GM13976 (cell line): ENCODE measurements at regions not wholly inside any gene's neighbourhood (a gene's known extent, or its start where the extent isn't known, plus 50 kb on each side); places are given as distances from the start of the nearest gene placed in this dataset.

Experiments
- DNase-seq: peaks from one replicate; pipeline ENCODE4 v3.0.0; 2012; ENCODE audit warnings: low spot score
- in situ Hi-C: fragments of 300-500 bp; cut with MboI; formaldehyde crosslinking; loops from one replicate; pipeline ENCODE4 v1.12.0; 2022; ENCODE audit warnings: low sequenced_read_pairs, mixed read lengths, inconsistent platforms; ENCODE audit not compliant: unreplicated experiment
- TF ChIP-seq, protein P1 (sequence below): IDR thresholded peaks from 2 replicates; pipeline ENCODE4 v1.5.1; 2012; ENCODE audit warnings: borderline replicate concordance, mild to moderate bottlenecking; ENCODE audit not compliant: insufficient read depth; ENCODE audit errors: extremely low read depth, missing control alignments, control extremely low read depth

DNA sequence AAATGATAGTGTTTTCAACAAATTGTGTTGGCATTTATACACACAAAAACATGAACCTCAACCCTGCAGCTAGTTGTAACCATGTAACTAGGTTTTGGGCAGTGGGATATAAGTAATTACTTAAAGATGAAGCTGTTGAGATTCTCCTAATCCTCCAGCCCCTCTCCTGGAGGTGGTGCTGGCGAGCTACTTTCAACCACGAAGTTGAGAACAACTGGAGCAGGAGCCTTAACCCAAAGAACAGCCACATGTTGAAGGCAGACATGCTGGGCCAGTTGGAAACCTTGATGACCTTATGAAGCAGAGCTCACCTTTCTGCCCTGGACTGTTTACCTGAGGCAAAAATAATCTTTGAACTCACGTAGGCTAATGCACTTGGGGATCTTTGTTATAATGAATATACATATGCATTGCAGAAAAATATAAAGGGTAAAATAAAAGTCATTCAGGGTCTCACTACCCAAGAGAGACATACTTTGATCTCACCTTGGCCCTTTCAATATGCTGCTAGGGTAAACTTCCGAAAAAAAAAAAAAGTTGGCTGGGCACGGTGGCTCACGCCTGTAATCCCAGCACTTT, 89.6 kb upstream of the NPAS2 start:
- no peak for DNase-seq
- TF ChIP-seq, protein P1, sequence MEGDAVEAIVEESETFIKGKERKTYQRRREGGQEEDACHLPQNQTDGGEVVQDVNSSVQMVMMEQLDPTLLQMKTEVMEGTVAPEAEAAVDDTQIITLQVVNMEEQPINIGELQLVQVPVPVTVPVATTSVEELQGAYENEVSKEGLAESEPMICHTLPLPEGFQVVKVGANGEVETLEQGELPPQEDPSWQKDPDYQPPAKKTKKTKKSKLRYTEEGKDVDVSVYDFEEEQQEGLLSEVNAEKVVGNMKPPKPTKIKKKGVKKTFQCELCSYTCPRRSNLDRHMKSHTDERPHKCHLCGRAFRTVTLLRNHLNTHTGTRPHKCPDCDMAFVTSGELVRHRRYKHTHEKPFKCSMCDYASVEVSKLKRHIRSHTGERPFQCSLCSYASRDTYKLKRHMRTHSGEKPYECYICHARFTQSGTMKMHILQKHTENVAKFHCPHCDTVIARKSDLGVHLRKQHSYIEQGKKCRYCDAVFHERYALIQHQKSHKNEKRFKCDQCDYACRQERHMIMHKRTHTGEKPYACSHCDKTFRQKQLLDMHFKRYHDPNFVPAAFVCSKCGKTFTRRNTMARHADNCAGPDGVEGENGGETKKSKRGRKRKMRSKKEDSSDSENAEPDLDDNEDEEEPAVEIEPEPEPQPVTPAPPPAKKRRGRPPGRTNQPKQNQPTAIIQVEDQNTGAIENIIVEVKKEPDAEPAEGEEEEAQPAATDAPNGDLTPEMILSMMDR, result no peak
- in situ Hi-C loops, result no loop called here

DNA sequence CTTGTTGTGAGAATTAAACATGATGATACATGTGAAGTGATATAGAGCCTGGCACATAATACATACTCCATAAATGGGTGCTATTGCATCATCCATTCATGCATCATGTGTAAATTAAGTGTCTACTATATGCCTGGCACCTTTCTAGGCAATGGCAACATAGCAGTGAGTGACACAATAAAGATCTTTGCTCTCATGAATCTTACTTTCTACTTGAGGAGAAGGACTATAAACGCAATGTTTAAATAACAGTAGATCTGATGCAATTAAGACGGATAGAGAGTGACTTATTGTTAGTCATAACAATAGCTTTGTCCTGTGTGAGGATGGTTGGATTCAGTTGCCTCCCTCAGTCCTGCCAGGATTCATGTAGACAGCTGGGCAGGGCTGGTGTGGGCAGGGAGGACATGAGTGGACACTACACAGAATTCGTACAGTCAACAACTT, 88.4 kb upstream of the NPAS2 start:
- TF ChIP-seq, protein P1, result no peak
- in situ Hi-C loops, result no loop called here
- DNase-seq, result no peak

DNA sequence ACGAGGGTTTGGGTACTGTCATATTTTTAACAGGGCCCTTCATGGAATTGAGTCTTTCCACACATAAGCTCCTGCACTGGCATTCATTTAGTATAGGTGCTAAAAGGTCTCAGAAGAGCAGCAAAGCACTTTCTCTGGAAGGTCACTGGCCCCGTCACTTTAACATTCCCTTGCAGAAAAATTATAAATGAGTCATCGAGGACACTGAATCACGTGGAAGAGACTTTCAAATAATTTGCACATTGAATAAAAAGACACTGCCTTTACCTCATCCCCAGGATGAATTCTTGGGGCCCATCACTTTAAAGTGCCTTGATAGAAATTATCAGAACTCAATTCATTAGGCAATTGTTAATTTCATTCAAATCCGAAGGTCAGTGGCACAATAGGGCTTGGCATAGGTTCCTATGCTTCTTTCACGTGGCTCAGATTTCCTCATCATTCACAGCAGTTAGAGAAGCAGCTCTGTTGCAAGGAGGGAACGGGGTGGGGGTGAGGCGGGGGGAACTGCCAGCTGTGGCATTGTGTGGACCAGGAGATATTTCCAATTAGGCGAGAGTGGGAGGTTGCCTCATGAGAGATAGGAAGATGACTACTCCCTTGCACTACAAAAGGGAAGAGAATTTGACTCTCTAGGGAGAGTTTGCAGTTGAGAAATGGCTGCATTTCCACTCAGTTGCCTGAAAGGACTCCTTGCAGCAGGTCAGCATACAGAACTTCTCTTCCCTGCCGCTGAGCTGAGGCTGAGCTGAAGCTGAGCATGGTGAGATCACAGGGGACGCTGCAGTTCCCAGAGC, 86.3 kb upstream of the NPAS2 start:
- no peak for DNase-seq
- TF ChIP-seq, protein P1, result no peak
- in situ Hi-C loops, result no loop called here

DNA sequence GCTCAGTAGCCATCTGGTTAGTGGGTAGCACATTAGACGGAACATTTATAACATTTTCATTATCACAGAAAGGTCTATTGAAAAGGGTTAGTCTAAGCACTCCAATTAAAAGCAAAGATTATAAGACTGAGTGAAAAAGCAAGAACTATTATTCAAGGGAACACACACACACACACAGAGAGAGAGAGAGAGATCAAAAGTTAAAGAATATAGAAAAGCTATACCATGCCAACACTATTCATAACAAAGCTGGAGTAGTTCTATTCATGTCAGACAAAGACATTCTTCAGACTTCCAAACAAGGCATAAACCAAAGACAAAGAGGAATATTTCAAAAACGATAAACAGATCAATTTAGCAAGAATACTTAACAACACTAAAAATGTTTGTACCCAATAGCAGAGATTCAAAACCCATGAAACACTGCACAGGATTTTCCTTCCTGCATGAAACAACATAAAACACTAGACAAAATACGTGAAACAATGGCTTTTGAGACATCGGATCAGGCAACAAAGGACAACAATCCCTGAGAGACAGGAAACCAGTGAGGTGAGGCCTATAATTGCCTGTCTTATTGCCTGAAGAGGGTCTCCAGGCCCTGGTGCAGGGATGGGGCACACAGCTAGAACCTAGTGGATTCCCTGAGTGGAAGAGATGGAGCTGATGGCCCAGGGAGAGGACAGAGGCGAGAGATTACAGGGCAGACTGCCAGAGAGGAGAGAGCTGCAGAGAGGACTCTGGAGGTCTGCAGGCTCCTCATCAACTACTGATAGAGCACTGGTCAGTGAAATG, 83.6 kb upstream of the NPAS2 start:
- no peak for DNase-seq
- in situ Hi-C loops, result no loop called here
- TF ChIP-seq, protein P1, result no peak

DNA sequence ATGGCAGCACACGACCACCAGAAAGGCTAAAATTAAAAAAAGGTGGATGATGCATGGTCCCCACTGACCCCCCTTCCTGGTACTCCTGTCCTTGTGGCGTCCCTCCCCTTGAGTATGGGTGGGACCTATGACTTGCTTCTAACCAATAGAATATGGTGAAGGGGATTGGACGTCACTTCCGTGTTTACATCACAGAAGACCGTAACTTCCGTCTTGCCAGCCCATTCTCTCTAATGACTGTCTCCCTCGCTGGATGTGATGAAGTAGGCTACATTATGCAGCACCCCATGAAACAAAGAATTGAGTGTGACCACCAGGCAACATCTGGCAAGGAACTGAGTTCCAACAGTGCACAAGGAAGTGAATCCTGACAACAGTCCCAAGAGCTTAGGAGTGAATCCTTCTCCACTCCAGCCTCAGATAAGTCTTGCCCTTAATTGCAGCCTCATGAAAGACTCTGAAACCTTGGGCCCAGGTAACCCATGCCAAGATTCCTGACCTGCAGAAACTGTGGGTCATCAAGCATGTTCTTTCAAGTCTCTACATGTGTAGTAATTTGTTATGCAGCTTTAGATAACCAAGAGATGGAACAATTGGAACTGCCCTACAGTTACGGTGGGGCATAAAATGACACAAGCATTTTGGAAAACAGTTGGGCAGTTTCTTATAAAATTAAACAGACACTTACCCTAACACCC, 80.1 kb upstream of the NPAS2 start:
- no peak for DNase-seq
- in situ Hi-C loops, result no loop called here
- TF ChIP-seq, protein P1, result no peak

DNA sequence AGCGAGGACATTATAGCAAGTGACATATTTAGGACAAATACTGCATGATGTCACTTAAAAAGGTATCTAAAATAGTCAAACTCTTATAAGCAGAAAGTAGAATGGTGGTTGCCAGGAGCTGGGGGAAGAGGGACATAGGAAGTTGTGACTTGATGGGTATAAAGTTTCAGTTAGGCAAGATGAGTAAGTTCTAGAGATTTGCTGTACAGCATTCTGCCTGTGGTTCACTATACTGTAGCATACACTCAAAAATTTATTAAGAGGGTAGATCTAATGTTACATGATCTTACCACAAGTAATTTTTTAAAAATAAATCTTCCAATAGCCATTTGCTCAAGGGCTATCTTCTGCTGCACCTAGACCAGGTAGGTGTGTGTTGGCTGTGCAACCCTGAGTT, 78.1 kb upstream of the NPAS2 start:
- in situ Hi-C loops, result no loop called here
- DNase-seq, result no peak
- TF ChIP-seq, protein P1, result no peak
